IMR-90 (cell line): ENCODE measurements at regions not wholly inside any gene's neighbourhood (a gene's known extent, or its start where the extent isn't known, plus 50 kb on each side); places are given as distances from the start of the nearest gene placed in this dataset.
A peak's percentile ranks its signal among the peaks of the same experiment; 100 is the strongest.

Experiments
- ATAC-seq: fragments of 200-7000 bp; cut with Tn5 transposase; 2 replicates; pipeline ENCODE4 v1.9.1; 2020; ENCODE audit warnings: low read depth, mild to moderate bottlenecking, moderate library complexity
- BruUV-seq: library from RNA; stranded (reverse); fragments of 400-500 nt; replicated peaks from 2 replicates; lab custom pipeline; 2021; lab: Mats Ljungman, UMichigan
- CTCF ChIA-PET: fragments of 300-600 bp; formaldehyde crosslinking; extraction: SDS; loops from one replicate; lab custom pipeline; 2021; ENCODE audit warnings: antibody characterized with exemption; lab: Yijun Ruan, JAX
- POLR2A ChIA-PET: fragments of 300-600 bp; sonication (Branson Sonifier 250); formaldehyde crosslinking; loops from one replicate; lab custom pipeline; 2022; ENCODE audit warnings: antibody characterized with exemption; ENCODE audit not compliant: unreplicated experiment; lab: Charles Lee
- DNase-seq: peaks from one replicate; pipeline ENCODE4 v3.0.0; 2013
- H2AFZ ChIP-seq: replicated peaks from 2 replicates; pipeline ENCODE3; 2013; ENCODE audit warnings: low read length, mild to moderate bottlenecking; ENCODE audit not compliant: poor library complexity
- H2AK5ac ChIP-seq: 2 replicates; pipeline ENCODE4 v1.6.1; 2013; ENCODE audit warnings: low read depth, low read length, inconsistent platforms
- H2AK9ac ChIP-seq: replicated peaks from 2 replicates; pipeline ENCODE3; 2013; ENCODE audit warnings: mild to moderate bottlenecking, low read depth, low read length, moderate library complexity; ENCODE audit not compliant: poor library complexity
- H2BK120ac ChIP-seq: 2 replicates; pipeline ENCODE4 v1.6.1; 2013; ENCODE audit warnings: low read depth, low read length, inconsistent platforms
- H2BK15ac ChIP-seq: 3 replicates; pipeline ENCODE4 v1.6.1; 2013; ENCODE audit warnings: low read depth, low read length, inconsistent platforms
- H2BK20ac ChIP-seq: 2 replicates; pipeline ENCODE4 v1.6.1; 2013; ENCODE audit warnings: low read depth, mild to moderate bottlenecking, inconsistent platforms, low read length, moderate library complexity
- H2BK5ac ChIP-seq: 2 replicates; pipeline ENCODE4 v1.6.1; 2013; ENCODE audit warnings: mild to moderate bottlenecking, low read depth, low read length, inconsistent platforms; ENCODE audit not compliant: poor library complexity, severe bottlenecking
- H3K14ac ChIP-seq: replicated peaks from 2 replicates; pipeline ENCODE4 v1.6.1; 2013; ENCODE audit warnings: low read depth, low read length, inconsistent platforms
- H3K18ac ChIP-seq: 2 replicates; pipeline ENCODE4 v1.6.1; 2013; ENCODE audit warnings: low read depth, low read length, control low read depth
- H3K23ac ChIP-seq: 2 replicates; pipeline ENCODE4 v1.6.1; 2013; ENCODE audit warnings: low read depth, low read length, inconsistent platforms
- H3K27ac ChIP-seq: 2 replicates; pipeline ENCODE4 v1.5.1; 2013; ENCODE audit warnings: mild to moderate bottlenecking, control low read depth, low read length; ENCODE audit not compliant: insufficient read depth
- H3K27me3 ChIP-seq: 2 replicates; pipeline ENCODE4 v1.6.1; 2013; ENCODE audit warnings: low read length; ENCODE audit not compliant: control insufficient read depth, insufficient read depth
- H3K36me3 ChIP-seq: 2 replicates; pipeline ENCODE4 v1.6.1; 2013; ENCODE audit warnings: low read length, mixed read lengths; ENCODE audit not compliant: control insufficient read depth, insufficient read depth
- H3K4ac ChIP-seq: 2 replicates; pipeline ENCODE4 v1.6.1; 2013; ENCODE audit warnings: low read depth, low read length, inconsistent platforms
- H3K4me1 ChIP-seq: 2 replicates; pipeline ENCODE4 v1.6.1; 2013; ENCODE audit warnings: low read length, mixed read lengths; ENCODE audit not compliant: control insufficient read depth, insufficient read depth
- H3K4me2 ChIP-seq: 2 replicates; pipeline ENCODE4 v1.6.1; 2013; ENCODE audit warnings: low read depth, mild to moderate bottlenecking, control low read depth, low read length, moderate library complexity
- H3K4me3 ChIP-seq: 2 replicates; pipeline ENCODE4 v1.5.1; 2013; ENCODE audit warnings: low read depth, mild to moderate bottlenecking, control low read depth, low read length, moderate library complexity; ENCODE audit not compliant: insufficient read depth
- H3K56ac ChIP-seq: 2 replicates; pipeline ENCODE4 v1.6.1; 2013; ENCODE audit warnings: low read length, inconsistent platforms; ENCODE audit not compliant: insufficient read depth; ENCODE audit errors: extremely low read depth
- H3K79me1 ChIP-seq, 2 experiments: 2 replicates each; pipeline ENCODE4 v1.6.1; 2013; ENCODE audit warnings: low read length in 2 of 2, inconsistent platforms in 1 of 2, low read depth in 1 of 2
- H3K9ac ChIP-seq: 2 replicates; pipeline ENCODE4 v1.6.1; 2013; ENCODE audit warnings: low read depth, low read length, control low read depth
- H3K9me1 ChIP-seq: 2 replicates; pipeline ENCODE4 v1.6.1; 2013; ENCODE audit warnings: low read length, inconsistent platforms; ENCODE audit not compliant: insufficient read depth
- H3K9me3 ChIP-seq: 2 replicates; pipeline ENCODE4 v1.6.1; 2013; ENCODE audit warnings: low read length; ENCODE audit not compliant: control insufficient read depth, insufficient read depth
- H4K20me1 ChIP-seq: 2 replicates; pipeline ENCODE4 v1.6.1; 2013; ENCODE audit warnings: low read length, inconsistent platforms; ENCODE audit not compliant: insufficient read depth
- H4K5ac ChIP-seq: 2 replicates; pipeline ENCODE4 v1.6.1; 2013; ENCODE audit warnings: mild to moderate bottlenecking, low read depth, low read length, control low read depth
- H4K8ac ChIP-seq, 2 experiments: 2 replicates each; pipeline ENCODE4 v1.6.1; 2013; ENCODE audit warnings: low read depth in 2 of 2, low read length in 2 of 2, control low read depth in 1 of 2, inconsistent platforms in 1 of 2
- H4K91ac ChIP-seq: 2 replicates; pipeline ENCODE4 v1.6.1; 2013; ENCODE audit warnings: low read depth, low read length, inconsistent platforms; ENCODE audit not compliant: insufficient read depth
- BHLHE40 ChIP-seq: fragments of 150-350 bp; IDR thresholded peaks from 2 replicates; pipeline ENCODE4 v1.6.1; 2016; ENCODE audit warnings: mild to moderate bottlenecking, low read depth, low read length
- FOS ChIP-seq: fragments of 150-350 bp; IDR thresholded peaks from 2 replicates; pipeline ENCODE4 v1.6.1; 2016; ENCODE audit warnings: low read depth, low read length
- MAFK ChIP-seq: IDR thresholded peaks from 2 replicates; pipeline ENCODE4 v1.6.1; 2012; ENCODE audit warnings: low read depth, low read length, improper control_type of control experiment
- MAZ ChIP-seq: IDR thresholded peaks from 2 replicates; pipeline ENCODE4 v1.6.1; 2012; ENCODE audit warnings: low read depth, mild to moderate bottlenecking, low read length, improper control_type of control experiment, moderate library complexity, borderline replicate concordance
- NFE2L2 ChIP-seq: fragments of 150-350 bp; IDR thresholded peaks from 2 replicates; pipeline ENCODE4 v1.6.1; 2016; ENCODE audit warnings: low read depth, mild to moderate bottlenecking, low read length
- POLR2A ChIP-seq: IDR thresholded peaks from 2 replicates; pipeline ENCODE4 v1.6.1; 2012; ENCODE audit warnings: mild to moderate bottlenecking, low read depth, low read length
- RAD21 ChIP-seq: IDR thresholded peaks from 2 replicates; pipeline ENCODE4 v1.6.1; 2012; ENCODE audit warnings: low read length, improper control_type of control experiment
- RCOR1 ChIP-seq: IDR thresholded peaks from 2 replicates; pipeline ENCODE4 v1.6.1; 2012; ENCODE audit warnings: mild to moderate bottlenecking, low read length, improper control_type of control experiment; ENCODE audit not compliant: insufficient replicate concordance
- RFX5 ChIP-seq: IDR thresholded peaks from 2 replicates; pipeline ENCODE4 v1.8.0; 2012; ENCODE audit warnings: low read depth, mild to moderate bottlenecking, low read length, moderate library complexity
- WGBS, 2 experiments: methylation state at CpG; one replicate each; pipeline versions ENCODE4 v1.1.5 to v1.1.7; 2013; ENCODE audit warnings: missing lambda C conversion rate in 2 of 2; ENCODE audit not compliant: insufficient read length in 1 of 2; ENCODE audit errors: extremely low coverage in 2 of 2; 5-methylcytosine and 5-hydroxymethylcytosine counted together
- dilution Hi-C: fragments of 300-500 bp; cut with HindIII; formaldehyde crosslinking; loops from one replicate; pipeline ENCODE4 v1.14.3; 2018; ENCODE audit warnings: low sequenced_read_pairs; ENCODE audit not compliant: unreplicated experiment
- in situ Hi-C: fragments of 300-500 bp; cut with MboI; formaldehyde crosslinking; loops from 3 replicates; pipeline ENCODE4 v1.14.3; 2019; ENCODE audit warnings: low sequenced_read_pairs, inconsistent platforms, mixed read lengths
- intact Hi-C: fragments of 100-400 bp; cut with micrococcal nuclease; formaldehyde crosslinking; loops from 2 replicates; pipeline ENCODE4 v1.10.0; 2022
- TF ChIP-seq, protein P1 (sequence below): fragments of 150-350 bp; IDR thresholded peaks from 2 replicates; pipeline ENCODE4 v1.6.1; 2017; ENCODE audit warnings: mild to moderate bottlenecking, antibody characterized with exemption, low read length, low read depth
- TF ChIP-seq, protein P2 (sequence below): conservative IDR thresholded peaks from 2 replicates; pipeline ENCODE4 v1.5.1; 2012; ENCODE audit warnings: mild to moderate bottlenecking, low read depth, low read length, improper control_type of control experiment

DNA sequence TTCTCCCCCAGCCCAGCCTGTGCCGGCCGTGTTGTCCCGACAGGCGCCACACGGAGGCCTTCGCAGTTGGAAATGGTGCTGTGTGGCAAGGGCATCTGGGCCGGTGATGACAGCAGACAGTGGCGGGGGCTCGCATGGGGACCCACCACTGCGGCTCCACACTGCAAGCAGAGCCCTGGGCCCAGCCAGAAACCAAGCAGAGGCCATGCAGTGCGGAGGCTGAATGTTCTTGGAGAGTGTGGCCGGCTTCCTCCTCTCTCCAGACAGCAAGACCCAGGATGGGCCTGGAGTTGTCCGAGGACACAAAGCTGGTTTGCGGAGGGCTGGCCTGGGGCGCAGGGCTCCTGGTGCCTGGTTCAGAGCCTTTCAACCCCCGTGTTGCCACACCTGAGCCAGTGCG, 104.6 kb downstream of the SIK1 start:
- POLR2A ChIA-PET = no interaction called here
- BruUV-seq = no TSS peak

More for the DNA sequence above, 104.6 kb downstream of the SIK1 start:
- Histone ChIP-seq H3K4me1 (peaks cover 13% of the 10 kb centered on the region), H3K56ac (no peak overlapping the region), H2BK15ac (no peak overlapping the region), H4K91ac (no peak overlapping the region), H3K23ac (no peak overlapping the region), H2AK9ac (peak overlapping the region; percentile 53), H2AK5ac (no peak overlapping the region), H3K18ac (no peak overlapping the region), H2BK5ac (no peak overlapping the region), H3K9me1 (no peaks in the 10 kb centered on the region), H3K14ac (no peak overlapping the region), H3K27me3 (peaks cover 7% of the 10 kb centered on the region; the same call in 1 of the 2 replicates), H3K4me3 (no peak overlapping the region), H3K9ac (no peak overlapping the region), H3K36me3 (no peaks in the 10 kb centered on the region), H3K4me2 (no peak overlapping the region), H3K4ac (no peak overlapping the region), H3K9me3 (peaks cover 6% of the 10 kb centered on the region), H4K5ac (no peak overlapping the region), H3K27ac (no peak overlapping the region), H4K20me1 (no peaks in the 10 kb centered on the region), H2BK120ac (no peak overlapping the region), H4K8ac (no peak overlapping the region), H2BK20ac (no peak overlapping the region), H3K79me1 (no peaks in the 10 kb centered on the region), H2AFZ (peak overlapping the region; percentile 6)
- DNase-seq = no peak
- dilution Hi-C loops (no loop called here), in situ Hi-C loops (loop anchor here (10.0 kb wide), 1 partner anchor 322 kb away; no protein-coding TSS in a partner anchor), intact Hi-C loops (no loop called here)
- TF ChIP-seq POLR2A (no peak), MAZ (no peak), RFX5 (no peak), RAD21 (no peak), FOS (no peak), MAFK (no peak), NFE2L2 (no peak), BHLHE40 (no peak), RCOR1 (no peak)
- TF ChIP-seq, protein P1, sequence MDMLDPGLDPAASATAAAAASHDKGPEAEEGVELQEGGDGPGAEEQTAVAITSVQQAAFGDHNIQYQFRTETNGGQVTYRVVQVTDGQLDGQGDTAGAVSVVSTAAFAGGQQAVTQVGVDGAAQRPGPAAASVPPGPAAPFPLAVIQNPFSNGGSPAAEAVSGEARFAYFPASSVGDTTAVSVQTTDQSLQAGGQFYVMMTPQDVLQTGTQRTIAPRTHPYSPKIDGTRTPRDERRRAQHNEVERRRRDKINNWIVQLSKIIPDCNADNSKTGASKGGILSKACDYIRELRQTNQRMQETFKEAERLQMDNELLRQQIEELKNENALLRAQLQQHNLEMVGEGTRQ = no peak
- TF ChIP-seq, protein P2, sequence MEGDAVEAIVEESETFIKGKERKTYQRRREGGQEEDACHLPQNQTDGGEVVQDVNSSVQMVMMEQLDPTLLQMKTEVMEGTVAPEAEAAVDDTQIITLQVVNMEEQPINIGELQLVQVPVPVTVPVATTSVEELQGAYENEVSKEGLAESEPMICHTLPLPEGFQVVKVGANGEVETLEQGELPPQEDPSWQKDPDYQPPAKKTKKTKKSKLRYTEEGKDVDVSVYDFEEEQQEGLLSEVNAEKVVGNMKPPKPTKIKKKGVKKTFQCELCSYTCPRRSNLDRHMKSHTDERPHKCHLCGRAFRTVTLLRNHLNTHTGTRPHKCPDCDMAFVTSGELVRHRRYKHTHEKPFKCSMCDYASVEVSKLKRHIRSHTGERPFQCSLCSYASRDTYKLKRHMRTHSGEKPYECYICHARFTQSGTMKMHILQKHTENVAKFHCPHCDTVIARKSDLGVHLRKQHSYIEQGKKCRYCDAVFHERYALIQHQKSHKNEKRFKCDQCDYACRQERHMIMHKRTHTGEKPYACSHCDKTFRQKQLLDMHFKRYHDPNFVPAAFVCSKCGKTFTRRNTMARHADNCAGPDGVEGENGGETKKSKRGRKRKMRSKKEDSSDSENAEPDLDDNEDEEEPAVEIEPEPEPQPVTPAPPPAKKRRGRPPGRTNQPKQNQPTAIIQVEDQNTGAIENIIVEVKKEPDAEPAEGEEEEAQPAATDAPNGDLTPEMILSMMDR = no peak
- CTCF ChIA-PET = no interaction called here
- ATAC-seq = no peak
- 88% methylated on average over 5 of the region's 17 CpGs; no CpG with 5 or more reads in 1 of the 2 experiments for WGBS, 2 experiments
